ENCODE measurements at regions not wholly inside any gene's neighbourhood (a gene's known extent, or its start where the extent isn't known, plus 50 kb on each side); places are given as distances from the start of the nearest gene placed in this dataset.
A peak's percentile ranks its signal among the peaks of the same experiment; 100 is the strongest.

DNA sequence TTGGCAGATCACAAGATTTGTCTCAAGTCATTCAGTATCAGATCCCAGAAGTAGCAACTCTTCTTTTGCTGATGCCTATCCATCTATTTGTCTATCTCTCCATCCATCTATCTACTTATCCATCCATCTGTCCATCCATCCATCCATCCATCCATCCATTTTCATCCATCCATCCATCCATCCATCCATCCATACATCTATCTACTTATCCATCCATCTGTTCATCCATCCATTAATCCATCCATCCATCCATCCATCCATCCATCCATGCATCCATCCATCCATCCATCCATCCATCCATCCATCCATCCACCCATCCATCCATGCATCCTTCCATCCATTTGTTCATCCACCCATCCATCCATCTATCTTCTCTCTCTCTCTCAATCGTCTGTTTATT is 142.7 kb downstream of the PFKFB3 start:
- TF ChIP-seq, protein P1, sequence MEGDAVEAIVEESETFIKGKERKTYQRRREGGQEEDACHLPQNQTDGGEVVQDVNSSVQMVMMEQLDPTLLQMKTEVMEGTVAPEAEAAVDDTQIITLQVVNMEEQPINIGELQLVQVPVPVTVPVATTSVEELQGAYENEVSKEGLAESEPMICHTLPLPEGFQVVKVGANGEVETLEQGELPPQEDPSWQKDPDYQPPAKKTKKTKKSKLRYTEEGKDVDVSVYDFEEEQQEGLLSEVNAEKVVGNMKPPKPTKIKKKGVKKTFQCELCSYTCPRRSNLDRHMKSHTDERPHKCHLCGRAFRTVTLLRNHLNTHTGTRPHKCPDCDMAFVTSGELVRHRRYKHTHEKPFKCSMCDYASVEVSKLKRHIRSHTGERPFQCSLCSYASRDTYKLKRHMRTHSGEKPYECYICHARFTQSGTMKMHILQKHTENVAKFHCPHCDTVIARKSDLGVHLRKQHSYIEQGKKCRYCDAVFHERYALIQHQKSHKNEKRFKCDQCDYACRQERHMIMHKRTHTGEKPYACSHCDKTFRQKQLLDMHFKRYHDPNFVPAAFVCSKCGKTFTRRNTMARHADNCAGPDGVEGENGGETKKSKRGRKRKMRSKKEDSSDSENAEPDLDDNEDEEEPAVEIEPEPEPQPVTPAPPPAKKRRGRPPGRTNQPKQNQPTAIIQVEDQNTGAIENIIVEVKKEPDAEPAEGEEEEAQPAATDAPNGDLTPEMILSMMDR (IDR thresholded peaks at IDR 0.05; ENCODE audit: control extremely low read depth, extremely low read depth), result no peak
- no peaks in the 10 kb centered on the region for H3K27me3 ChIP-seq (ENCODE audit: control insufficient read depth in 3 of 3, insufficient read depth in 3 of 3, low read length in 2 of 3)
- peaks cover 0 to 12% (median 2%) of the 10 kb centered on the region in 5 donors for H3K4me1 ChIP-seq (ENCODE audit: control insufficient read depth in 5 of 5, insufficient read depth in 5 of 5, low read length in 5 of 5)
- DNase-seq, result no peak
- 92 to 100% methylated on average over 1 of the region's 1 CpG for WGBS, 2 donors
- no peaks in the 10 kb centered on the region for H3K9me3 ChIP-seq (ENCODE audit: control insufficient read depth in 4 of 4, insufficient read depth in 3 of 4, low read length in 3 of 4)
- no peak overlapping the region for H3K9ac ChIP-seq (ENCODE audit: insufficient read depth in 1 of 2, low read length in 2 of 2)
- ATAC-seq (ENCODE audit: insufficient read depth, low FRiP score), result no peak
- no peak overlapping the region for H3K4me3 ChIP-seq
- H3K36me3 ChIP-seq (ENCODE audit: control insufficient read depth in 4 of 4, insufficient read depth in 4 of 4, low read length in 4 of 4), result no peaks in the 10 kb centered on the region
- no peak overlapping the region for H3K27ac ChIP-seq (ENCODE audit: low read depth in 1 of 2, low read length in 1 of 2)

DNA sequence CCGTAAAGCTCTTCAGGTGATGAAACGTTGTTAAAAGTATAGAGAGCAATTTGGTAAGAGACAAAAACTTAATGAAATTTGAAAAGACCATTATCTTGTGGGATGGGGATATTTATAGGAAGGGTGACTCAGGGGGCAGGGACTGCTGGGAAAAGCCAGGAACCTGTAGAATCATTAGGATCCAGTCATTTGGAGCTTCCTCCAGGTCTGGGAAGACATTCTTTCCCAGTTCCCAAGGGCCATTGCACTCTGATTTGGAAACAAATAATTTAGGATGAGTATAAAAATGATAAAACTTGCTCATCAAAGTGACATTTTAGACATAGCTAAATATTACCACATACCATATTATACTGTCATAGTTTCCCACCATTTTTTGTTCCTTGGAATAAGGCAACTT is 143.9 kb downstream of the PFKFB3 start:
- H3K27ac ChIP-seq (ENCODE audit: low read depth in 1 of 2, low read length in 1 of 2), result no peak overlapping the region
- H3K36me3 ChIP-seq (ENCODE audit: control insufficient read depth in 4 of 4, insufficient read depth in 4 of 4, low read length in 4 of 4), result no peaks in the 10 kb centered on the region
- peaks cover 0 to 12% (median 2%) of the 10 kb centered on the region in 5 donors for H3K4me1 ChIP-seq (ENCODE audit: control insufficient read depth in 5 of 5, insufficient read depth in 5 of 5, low read length in 5 of 5)
- no peaks in the 10 kb centered on the region for H3K9me3 ChIP-seq (ENCODE audit: control insufficient read depth in 4 of 4, insufficient read depth in 3 of 4, low read length in 3 of 4)
- WGBS, 2 donors, result 93 to 97% methylated on average over 2 of the region's 2 CpGs
- TF ChIP-seq, protein P1 (IDR thresholded peaks at IDR 0.05; ENCODE audit: control extremely low read depth, extremely low read depth), result no peak
- H3K4me3 ChIP-seq, result no peak overlapping the region
- no peaks in the 10 kb centered on the region for H3K27me3 ChIP-seq (ENCODE audit: control insufficient read depth in 3 of 3, insufficient read depth in 3 of 3, low read length in 2 of 3)
- ATAC-seq (ENCODE audit: insufficient read depth, low FRiP score) (no peak), DNase-seq (no peak)
- H3K9ac ChIP-seq (ENCODE audit: insufficient read depth in 1 of 2, low read length in 2 of 2), result no peak overlapping the region

DNA sequence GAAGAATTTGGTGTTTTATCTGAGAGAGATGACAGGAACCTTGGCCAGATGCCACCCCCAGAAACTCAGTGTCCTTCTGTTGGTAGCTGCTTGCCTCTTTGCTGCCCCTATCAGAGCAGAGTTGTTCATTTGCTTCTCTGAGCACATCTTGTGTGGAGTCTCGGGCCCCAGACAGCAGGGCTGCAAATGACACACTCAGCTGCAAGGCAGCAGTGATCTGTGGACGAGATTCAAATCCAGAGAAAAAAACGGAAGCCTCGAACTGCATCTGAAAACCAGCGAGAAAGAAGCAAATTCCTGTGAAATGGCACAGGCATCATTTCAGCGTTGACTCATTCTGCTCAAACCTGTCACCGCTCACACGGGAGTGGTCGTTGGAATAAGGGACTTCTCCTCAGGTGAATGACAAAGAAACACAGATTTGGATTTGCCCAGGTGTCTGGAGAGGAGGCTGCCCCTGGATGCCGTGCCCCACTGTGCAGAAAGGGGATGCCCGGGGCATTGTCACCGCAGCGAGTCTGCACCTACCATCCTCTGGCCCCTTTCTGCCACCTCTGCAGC is 144.7 kb downstream of the PFKFB3 start:
- no peak overlapping the region for H3K9ac ChIP-seq (ENCODE audit: insufficient read depth in 1 of 2, low read length in 2 of 2)
- 47 to 61% methylated on average over 13 of the region's 13 CpGs for WGBS, 2 donors
- ATAC-seq (ENCODE audit: insufficient read depth, low FRiP score) (no peak), DNase-seq (peak in 2 of 3 donors; percentile 27 to 30)
- TF ChIP-seq, protein P1 (IDR thresholded peaks at IDR 0.05; ENCODE audit: control extremely low read depth, extremely low read depth), result no peak
- H3K36me3 ChIP-seq (ENCODE audit: control insufficient read depth in 4 of 4, insufficient read depth in 4 of 4, low read length in 4 of 4), result no peaks in the 10 kb centered on the region
- no peaks in the 10 kb centered on the region for H3K9me3 ChIP-seq (ENCODE audit: control insufficient read depth in 4 of 4, insufficient read depth in 3 of 4, low read length in 3 of 4)
- H3K4me1 ChIP-seq (ENCODE audit: control insufficient read depth in 5 of 5, insufficient read depth in 5 of 5, low read length in 5 of 5), result peaks cover 0 to 12% (median 2%) of the 10 kb centered on the region in 5 donors
- H3K27me3 ChIP-seq (ENCODE audit: control insufficient read depth in 3 of 3, insufficient read depth in 3 of 3, low read length in 2 of 3), result no peaks in the 10 kb centered on the region
- H3K4me3 ChIP-seq, result no peak overlapping the region
- H3K27ac ChIP-seq (ENCODE audit: low read depth in 1 of 2, low read length in 1 of 2), result peak overlapping the region in 1 of 2 donors; percentile 13

Data from lung (tissue), 11 donors.